HEK293 (cell line): ENCODE measurements at regions not wholly inside any gene's neighbourhood (a gene's known extent, or its start where the extent isn't known, plus 50 kb on each side); places are given as distances from the start of the nearest gene placed in this dataset.

ENCODE experiments used
- BCL6B ChIP-seq: fragments of 450-650 bp; formaldehyde crosslinking; IDR thresholded peaks from 2 replicates; pipeline ENCODE4 v1.5.1; 2017; ENCODE audit warnings: missing biosample characterization, missing genetic modification characterization
- CTCF ChIP-seq: fragments of 450-650 bp; formaldehyde crosslinking; IDR thresholded peaks from 2 replicates; pipeline ENCODE4 v1.5.1; 2016; ENCODE audit warnings: missing biosample characterization, missing genetic modification characterization
- HIC1 ChIP-seq: fragments of 450-650 bp; formaldehyde crosslinking; IDR thresholded peaks from 2 replicates; pipeline ENCODE4 v1.5.1; 2016; ENCODE audit warnings: missing biosample characterization, missing genetic modification characterization
- KLF16 ChIP-seq: fragments of 450-650 bp; formaldehyde crosslinking; IDR thresholded peaks from 2 replicates; pipeline ENCODE4 v1.5.1; 2017; ENCODE audit warnings: missing biosample characterization, missing genetic modification characterization
- MEIS1 ChIP-seq: sonication (generic); formaldehyde crosslinking; IDR thresholded peaks from 2 replicates; pipeline ENCODE4 v1.8.1; 2022; ENCODE audit warnings: missing genetic modification reagents, mild to moderate bottlenecking, borderline replicate concordance
- PRDM4 ChIP-seq: fragments of 450-650 bp; formaldehyde crosslinking; IDR thresholded peaks from 2 replicates; pipeline ENCODE4 v1.5.1; 2017; ENCODE audit warnings: missing biosample characterization, missing genetic modification characterization
- ZNF488 ChIP-seq: fragments of 450-650 bp; formaldehyde crosslinking; IDR thresholded peaks from 2 replicates; pipeline ENCODE4 v1.5.1; 2016; ENCODE audit warnings: missing biosample characterization, missing genetic modification characterization
- ZNF558 ChIP-seq: fragments of 450-650 bp; formaldehyde crosslinking; IDR thresholded peaks from 2 replicates; pipeline ENCODE4 v1.5.1; 2016; ENCODE audit warnings: missing biosample characterization, missing genetic modification characterization

- TF ChIP-seq BCL6B (tag by site-specific recombination), result no peak
- no peak for TF ChIP-seq ZNF488 (tag by site-specific recombination)
- no peak for TF ChIP-seq PRDM4 (tag by site-specific recombination)
- TF ChIP-seq ZNF558 (tag by site-specific recombination), result no peak
- no peak for TF ChIP-seq MEIS1 (CRISPR knock-in tag)
- TF ChIP-seq KLF16 (tag by site-specific recombination), result no peak
- TF ChIP-seq HIC1 (tag by site-specific recombination), result no peak
- no peak for TF ChIP-seq CTCF (tag by site-specific recombination)
Measured at GRCh38 chr2:150109028-150109427, 378.4 kb downstream of the RND3 start.
